Karpas-422 (cell line): ENCODE measurements at regions not wholly inside any gene's neighbourhood (a gene's known extent, or its start where the extent isn't known, plus 50 kb on each side); places are given as distances from the start of the nearest gene placed in this dataset.

Experiments
- DNase-seq: peaks from one replicate; pipeline ENCODE4 v3.0.0-alpha.2; 2015
- H2AFZ ChIP-seq: fragments of 200-600 bp; sonication (generic); 2 replicates; pipeline ENCODE4 v1.6.1; 2014; ENCODE audit warnings: antibody characterized with exemption, low read length, mixed read lengths
- H3K27ac ChIP-seq: fragments of 200-600 bp; sonication (generic); 2 replicates; pipeline ENCODE4 v1.5.1; 2014; ENCODE audit warnings: mild to moderate bottlenecking, low read length, moderate library complexity
- H3K27me3 ChIP-seq: fragments of 200-600 bp; sonication (generic); 2 replicates; pipeline ENCODE4 v1.6.1; 2014; ENCODE audit warnings: low read length, mixed read lengths
- H3K36me3 ChIP-seq: fragments of 200-600 bp; sonication (generic); 2 replicates; pipeline ENCODE4 v1.6.1; 2014; ENCODE audit warnings: low read length, mixed read lengths; ENCODE audit not compliant: insufficient read depth
- H3K4me1 ChIP-seq: fragments of 200-600 bp; sonication (generic); 2 replicates; pipeline ENCODE4 v1.6.1; 2014; ENCODE audit warnings: mild to moderate bottlenecking, low read length, mixed read lengths
- H3K4me2 ChIP-seq: fragments of 200-600 bp; sonication (generic); 2 replicates; pipeline ENCODE4 v1.6.1; 2014; ENCODE audit warnings: low read length, low read depth, mild to moderate bottlenecking; ENCODE audit not compliant: poor library complexity, severe bottlenecking
- H3K4me3 ChIP-seq: fragments of 200-600 bp; sonication (generic); 2 replicates; pipeline ENCODE4 v1.5.1; 2014; ENCODE audit warnings: mild to moderate bottlenecking, antibody characterized with exemption, low read length, mixed read lengths
- H3K79me2 ChIP-seq: fragments of 200-600 bp; sonication (generic); 2 replicates; pipeline ENCODE4 v1.6.1; 2014; ENCODE audit warnings: mild to moderate bottlenecking, low read length, mixed read lengths
- H3K9ac ChIP-seq: fragments of 200-600 bp; sonication (generic); 2 replicates; pipeline ENCODE4 v1.6.0; 2014; ENCODE audit warnings: low read length
- H3K9me2 ChIP-seq: fragments of 200-600 bp; sonication (generic), shearing (Covaris generic); replicated peaks from 2 replicates; pipeline ENCODE4 v1.6.0; 2014; ENCODE audit warnings: mild to moderate bottlenecking, low read length, moderate library complexity; ENCODE audit not compliant: insufficient read depth
- H3K9me3 ChIP-seq: fragments of 300-700, 200-600 bp; sonication (generic); 2 replicates; pipeline ENCODE4 v1.6.1; 2014; ENCODE audit warnings: low read length, mixed read lengths
- H4K20me1 ChIP-seq: fragments of 200-600 bp; sonication (generic); 2 replicates; pipeline ENCODE4 v1.6.1; 2014; ENCODE audit warnings: mild to moderate bottlenecking, antibody characterized with exemption, low read length, low read depth; ENCODE audit not compliant: insufficient read depth

- no peaks in the 10 kb centered on the region for H3K4me1 ChIP-seq
- no peak overlapping the region for H3K4me2 ChIP-seq
- no peak overlapping the region for H2AFZ ChIP-seq
- no peaks in the 10 kb centered on the region for H3K79me2 ChIP-seq
- DNase-seq: no peak
- no peaks in the 10 kb centered on the region for H4K20me1 ChIP-seq
- no peak overlapping the region for H3K27ac ChIP-seq
- no peaks in the 10 kb centered on the region for H3K9me2 ChIP-seq
- H3K9ac ChIP-seq: no peak overlapping the region
- no peaks in the 10 kb centered on the region for H3K36me3 ChIP-seq
- H3K27me3 ChIP-seq: no peaks in the 10 kb centered on the region
- no peaks in the 10 kb centered on the region for H3K9me3 ChIP-seq
- H3K4me3 ChIP-seq: no peak overlapping the region
Observed at GRCh38 chr1:36560621-36561360, 78.1 kb upstream of the CSF3R start.

DNA sequence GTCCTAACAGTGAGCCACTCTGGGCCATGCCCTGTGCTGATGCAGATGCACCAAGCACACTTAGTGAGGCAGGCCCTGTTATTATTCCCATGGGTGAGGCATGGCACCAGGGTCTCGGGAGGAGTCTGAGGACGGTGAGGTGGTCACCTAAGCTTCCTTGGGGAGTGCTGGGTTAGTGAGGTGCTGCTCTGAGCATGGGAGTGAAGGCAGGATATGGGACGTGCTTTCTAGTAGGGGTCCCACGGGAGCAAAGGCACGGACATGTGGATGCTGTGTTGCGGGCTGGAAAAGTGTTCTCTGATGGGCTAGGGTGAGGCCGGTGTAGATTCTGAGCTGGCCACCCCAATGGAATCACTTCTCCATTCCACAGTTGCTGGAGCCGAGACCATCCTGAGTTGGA lies 77.5 kb upstream of the CSF3R start:
- Histone ChIP-seq H3K9me3 (no peaks in the 10 kb centered on the region), H3K36me3 (no peaks in the 10 kb centered on the region), H3K27ac (no peak overlapping the region)

DNA sequence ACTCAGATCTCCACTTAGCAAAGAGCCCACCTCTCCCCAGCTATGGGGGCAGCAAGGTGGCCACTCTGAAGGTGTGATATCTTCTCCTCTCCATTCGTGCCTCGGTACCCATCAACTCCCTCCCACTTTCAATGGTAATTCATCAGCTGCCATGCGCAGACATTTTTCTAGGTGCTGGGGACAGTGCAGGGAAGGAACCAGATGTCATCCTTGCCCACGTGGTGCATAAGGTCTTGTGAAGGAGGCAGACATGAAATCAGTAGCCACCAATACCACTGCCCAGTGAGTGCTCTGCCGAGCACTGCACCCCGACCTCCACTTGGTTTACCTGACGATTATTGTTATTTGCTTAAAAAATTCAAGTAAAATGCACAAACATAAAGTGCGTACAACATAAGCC lies 76.3 kb upstream of the CSF3R start:
- no peak overlapping the region for H3K9ac ChIP-seq
- H3K27ac ChIP-seq: no peak overlapping the region
- DNase-seq: no peak
- H3K9me3 ChIP-seq: no peaks in the 10 kb centered on the region
- H3K9me2 ChIP-seq: no peaks in the 10 kb centered on the region
- no peaks in the 10 kb centered on the region for H4K20me1 ChIP-seq
- H3K27me3 ChIP-seq: no peaks in the 10 kb centered on the region
- H3K36me3 ChIP-seq: no peaks in the 10 kb centered on the region
- no peak overlapping the region for H3K4me2 ChIP-seq
- H3K4me1 ChIP-seq: no peaks in the 10 kb centered on the region
- no peak overlapping the region for H2AFZ ChIP-seq
- no peaks in the 10 kb centered on the region for H3K79me2 ChIP-seq
- no peak overlapping the region for H3K4me3 ChIP-seq

More for the DNA sequence above, 77.5 kb upstream of the CSF3R start:
- Histone ChIP-seq H3K79me2 (no peaks in the 10 kb centered on the region), H3K4me2 (no peak overlapping the region), H3K27me3 (no peaks in the 10 kb centered on the region), H3K4me3 (no peak overlapping the region), H3K9me2 (no peaks in the 10 kb centered on the region), H4K20me1 (no peaks in the 10 kb centered on the region), H3K4me1 (no peaks in the 10 kb centered on the region), H2AFZ (no peak overlapping the region), H3K9ac (no peak overlapping the region)
- no peak for DNase-seq

DNA sequence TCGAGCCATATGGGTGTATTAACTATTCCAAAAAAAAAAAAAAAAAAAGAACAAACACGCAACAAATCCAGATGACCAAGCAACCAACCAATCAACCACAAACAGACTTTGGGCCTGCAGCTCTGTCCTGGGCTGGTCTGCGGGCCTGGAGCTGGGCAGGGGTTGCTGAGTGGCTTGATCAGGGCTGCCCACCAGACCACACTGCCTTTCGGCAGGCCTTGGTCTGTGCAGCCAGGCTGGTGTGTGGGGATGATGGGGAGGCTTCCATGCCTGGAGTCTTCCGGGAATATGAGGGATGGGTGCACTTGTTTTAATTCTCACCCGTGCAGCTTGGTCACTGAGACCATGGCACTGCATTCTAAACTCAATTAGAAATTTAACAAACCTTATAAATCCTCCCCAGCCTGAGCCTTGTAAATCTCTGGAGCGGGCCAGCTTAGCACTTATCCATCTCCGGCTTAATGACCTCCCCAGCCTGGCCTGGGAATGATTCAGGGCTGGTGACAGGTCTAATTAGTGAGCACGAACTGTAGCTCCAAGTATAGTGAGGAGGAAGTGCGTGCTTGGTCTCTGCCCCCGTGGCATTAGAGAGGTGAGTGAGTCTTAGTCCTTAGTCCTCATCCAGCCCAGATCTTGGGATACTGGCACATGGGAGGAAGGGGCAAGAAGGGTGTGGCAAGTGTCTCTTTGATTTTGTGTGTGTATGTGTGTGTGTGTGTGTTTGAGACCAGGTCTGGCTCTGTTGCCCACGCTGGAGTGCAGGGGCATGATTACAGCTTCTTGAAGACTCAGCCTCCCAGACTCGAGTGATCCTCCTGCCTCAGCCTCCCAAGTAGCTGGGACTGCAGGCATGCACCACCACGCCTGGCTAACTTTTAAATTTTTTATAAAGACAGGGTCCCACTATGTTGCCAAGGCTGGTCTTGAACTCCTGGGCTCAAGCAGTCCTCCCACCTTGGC lies 74.6 kb upstream of the CSF3R start:
- no peak overlapping the region for H3K27ac ChIP-seq
- no peaks in the 10 kb centered on the region for H4K20me1 ChIP-seq
- no peaks in the 10 kb centered on the region for H3K79me2 ChIP-seq
- no peaks in the 10 kb centered on the region for H3K27me3 ChIP-seq
- no peak overlapping the region for H3K9ac ChIP-seq
- DNase-seq: no peak
- no peak overlapping the region for H3K4me3 ChIP-seq
- no peaks in the 10 kb centered on the region for H3K9me2 ChIP-seq
- H3K4me1 ChIP-seq: no peaks in the 10 kb centered on the region
- H3K36me3 ChIP-seq: no peaks in the 10 kb centered on the region
- no peak overlapping the region for H2AFZ ChIP-seq
- no peak overlapping the region for H3K4me2 ChIP-seq
- no peaks in the 10 kb centered on the region for H3K9me3 ChIP-seq

- DNase-seq: no peak
- Histone ChIP-seq H3K9me2 (no peaks in the 10 kb centered on the region), H3K27me3 (no peaks in the 10 kb centered on the region), H3K9ac (no peak overlapping the region), H3K4me2 (no peak overlapping the region), H3K27ac (no peak overlapping the region), H2AFZ (no peak overlapping the region), H4K20me1 (no peaks in the 10 kb centered on the region), H3K4me3 (no peak overlapping the region), H3K79me2 (no peaks in the 10 kb centered on the region), H3K9me3 (no peaks in the 10 kb centered on the region), H3K4me1 (no peaks in the 10 kb centered on the region), H3K36me3 (no peaks in the 10 kb centered on the region)
Observed at GRCh38 chr1:36555041-36555440, 72.3 kb upstream of the CSF3R start.

GRCh38 chr1:36554323-36554628 lies 71.6 kb upstream of the CSF3R start:
- no peak overlapping the region for H3K27ac ChIP-seq
- H3K36me3 ChIP-seq: no peaks in the 10 kb centered on the region
- H3K4me3 ChIP-seq: no peak overlapping the region
- H3K4me2 ChIP-seq: no peak overlapping the region
- H3K9me3 ChIP-seq: no peaks in the 10 kb centered on the region
- no peak overlapping the region for H2AFZ ChIP-seq
- no peaks in the 10 kb centered on the region for H3K4me1 ChIP-seq
- no peaks in the 10 kb centered on the region for H3K27me3 ChIP-seq
- H3K9ac ChIP-seq: no peak overlapping the region
- DNase-seq: no peak
- H3K79me2 ChIP-seq: no peaks in the 10 kb centered on the region
- H3K9me2 ChIP-seq: no peaks in the 10 kb centered on the region
- no peaks in the 10 kb centered on the region for H4K20me1 ChIP-seq

DNA sequence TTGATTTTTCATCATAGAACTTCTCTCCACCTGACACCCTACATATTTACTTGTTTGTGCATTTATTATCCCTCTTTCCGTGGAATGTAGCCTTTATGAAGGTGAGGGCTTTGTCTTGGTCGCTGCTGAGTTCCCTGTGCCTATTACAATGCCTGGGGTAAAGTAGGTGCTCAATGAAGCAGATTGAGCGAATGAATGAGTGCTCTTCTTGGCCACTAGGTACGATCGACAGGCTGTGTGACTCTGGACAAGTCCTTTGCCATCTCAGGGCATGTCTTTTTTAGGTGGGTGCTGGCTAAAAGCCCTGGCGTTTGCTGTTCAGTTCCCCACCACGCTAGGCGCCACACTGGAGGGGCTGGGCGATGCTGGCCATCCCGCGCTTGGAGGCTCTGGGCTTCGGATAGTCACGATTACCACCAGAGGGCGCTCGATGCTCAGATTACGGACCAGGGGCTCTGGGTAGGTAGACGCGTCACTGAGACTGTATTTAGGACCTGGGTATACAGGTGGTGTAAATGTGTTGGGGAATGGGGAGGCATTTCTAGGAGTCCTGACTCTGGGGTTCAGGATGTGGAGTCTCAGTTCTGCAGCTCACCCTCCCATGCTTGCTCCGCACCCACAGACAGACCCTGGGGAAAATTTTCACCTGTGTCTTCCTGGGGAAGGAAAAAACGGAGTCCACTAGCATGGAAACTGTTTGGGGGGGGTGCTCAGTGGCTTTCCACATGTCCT lies 71.0 kb upstream of the CSF3R start:
- Histone ChIP-seq H3K36me3 (no peaks in the 10 kb centered on the region), H4K20me1 (no peaks in the 10 kb centered on the region), H3K4me3 (no peak overlapping the region), H3K27me3 (no peaks in the 10 kb centered on the region), H2AFZ (no peak overlapping the region), H3K4me1 (no peaks in the 10 kb centered on the region), H3K27ac (no peak overlapping the region), H3K9me3 (no peaks in the 10 kb centered on the region), H3K79me2 (no peaks in the 10 kb centered on the region), H3K9me2 (no peaks in the 10 kb centered on the region), H3K9ac (no peak overlapping the region), H3K4me2 (no peak overlapping the region)
- DNase-seq: peak; percentile 92

DNA sequence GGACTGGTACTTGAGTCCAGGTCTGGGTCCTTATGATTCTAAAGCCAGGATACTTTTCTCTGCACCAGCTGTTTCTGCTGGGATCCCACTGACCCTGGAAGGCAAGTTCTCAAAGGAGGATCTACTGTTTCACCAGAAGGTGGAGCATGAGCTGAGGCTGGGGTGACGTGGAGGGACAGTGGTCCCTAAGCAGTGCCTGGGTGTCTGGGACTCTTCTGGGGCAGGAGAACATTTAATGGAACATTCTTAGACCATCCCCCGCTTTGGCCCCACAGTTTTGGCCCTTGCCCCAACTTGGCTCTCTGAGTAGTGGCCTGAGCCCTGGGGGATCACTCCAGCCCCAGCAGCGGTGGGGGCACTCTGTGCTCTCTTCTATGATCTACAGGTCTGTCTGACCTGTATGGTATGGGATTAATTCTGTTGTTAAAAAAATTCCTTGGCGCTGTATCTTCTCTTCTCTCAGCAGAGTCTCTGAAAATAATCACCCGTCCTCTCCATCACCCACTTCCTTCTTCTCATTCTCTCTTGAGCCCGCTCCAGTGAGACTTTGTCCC lies 60.3 kb upstream of the CSF3R start:
- Histone ChIP-seq H3K27me3 (no peaks in the 10 kb centered on the region), H3K27ac (no peak overlapping the region)
- peak; percentile 59 for DNase-seq

More for the DNA sequence above, 60.3 kb upstream of the CSF3R start:
- H3K4me2 ChIP-seq: no peak overlapping the region
- no peaks in the 10 kb centered on the region for H3K9me2 ChIP-seq
- H2AFZ ChIP-seq: no peak overlapping the region
- no peaks in the 10 kb centered on the region for H3K4me1 ChIP-seq
- no peaks in the 10 kb centered on the region for H3K9me3 ChIP-seq
- H4K20me1 ChIP-seq: no peaks in the 10 kb centered on the region
- no peaks in the 10 kb centered on the region for H3K36me3 ChIP-seq
- H3K4me3 ChIP-seq: no peak overlapping the region
- H3K79me2 ChIP-seq: no peaks in the 10 kb centered on the region
- H3K9ac ChIP-seq: no peak overlapping the region
